Posterior vena cava (tissue), 2 donors: ENCODE measurements at regions not wholly inside any gene's neighbourhood (a gene's known extent, or its start where the extent isn't known, plus 50 kb on each side); places are given as distances from the start of the nearest gene placed in this dataset.
"Not testable (repeated sequence)": the region's sequence is repeated elsewhere in the genome, so short reads cannot be mapped to it uniquely, and the experiment has no call there.

ENCODE experiments used
- DNase-seq: peaks from one replicate; pipeline ENCODE4 v3.0.0-alpha.2; 2020; ENCODE audit warnings: low spot score
- intact Hi-C, 2 donors: fragments of 100-400 bp; cut with DNase I; formaldehyde crosslinking; loops; one replicate each; pipeline versions ENCODE4 v1.14.1 to v1.14.2; 2022 to 2023
- donor health status: DM: yes; HTN: yes; CAD: no.
- donor health status: DM: yes; HTN: yes; CAD: no.

DNA sequence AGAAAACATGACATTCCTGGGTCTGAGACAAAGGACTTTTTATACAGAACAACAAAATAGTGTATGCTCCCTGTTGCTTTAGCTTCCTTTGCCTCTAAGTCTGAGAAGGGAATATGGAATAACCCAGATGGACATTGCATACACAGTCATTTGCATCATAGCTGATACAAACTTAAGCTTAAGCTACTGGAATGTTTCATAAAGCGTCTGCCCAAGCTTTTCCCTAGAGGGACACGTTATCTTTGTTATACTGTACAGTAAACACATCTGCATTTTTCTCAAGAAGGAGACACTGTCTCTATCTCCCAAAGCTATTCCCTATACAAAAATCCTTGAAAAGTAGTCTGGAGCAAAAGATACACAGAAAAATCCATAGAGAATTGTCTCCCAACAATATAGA lies 775.0 kb downstream of the DIPK2A start:
- intact Hi-C loops, result no loop called here
- DNase-seq, result no peak

DNA sequence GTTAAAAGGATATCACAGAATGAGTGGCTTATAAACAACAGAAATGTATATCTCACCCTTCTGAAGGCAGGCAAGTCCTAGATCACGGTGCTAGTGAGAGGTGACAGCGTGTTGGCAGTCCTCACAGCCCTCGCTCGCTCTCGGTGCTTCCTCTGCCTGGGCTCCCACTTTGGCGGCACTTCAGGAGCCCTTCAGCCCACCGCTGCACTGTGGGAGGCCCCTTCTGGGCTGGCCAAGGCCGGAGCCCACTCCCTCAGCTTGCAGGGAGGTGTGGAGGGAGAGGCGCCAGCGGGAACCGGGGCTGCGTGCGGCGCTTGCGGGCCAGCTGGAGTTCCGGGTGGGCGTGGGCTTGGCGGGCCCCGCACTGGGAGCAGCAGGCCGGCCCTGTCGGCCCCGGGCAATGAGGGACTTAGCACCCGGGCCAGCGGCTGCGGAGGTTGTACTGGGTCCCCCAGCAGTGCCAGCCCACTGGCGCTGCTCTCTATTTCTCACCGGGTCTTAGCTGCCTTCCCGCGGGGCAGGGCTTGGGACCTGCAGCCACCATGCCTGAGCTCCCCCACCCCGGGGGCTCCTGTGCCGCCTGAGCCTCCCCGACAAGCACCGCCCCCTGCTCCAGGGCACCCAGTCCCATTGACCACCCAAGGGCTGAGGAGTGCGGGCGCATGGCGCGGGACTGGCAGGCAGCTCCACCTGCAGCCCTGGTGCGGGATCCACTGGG lies 778.1 kb downstream of the DIPK2A start:
- intact Hi-C loops, DNase-seq: not testable (repeated sequence)

DNA sequence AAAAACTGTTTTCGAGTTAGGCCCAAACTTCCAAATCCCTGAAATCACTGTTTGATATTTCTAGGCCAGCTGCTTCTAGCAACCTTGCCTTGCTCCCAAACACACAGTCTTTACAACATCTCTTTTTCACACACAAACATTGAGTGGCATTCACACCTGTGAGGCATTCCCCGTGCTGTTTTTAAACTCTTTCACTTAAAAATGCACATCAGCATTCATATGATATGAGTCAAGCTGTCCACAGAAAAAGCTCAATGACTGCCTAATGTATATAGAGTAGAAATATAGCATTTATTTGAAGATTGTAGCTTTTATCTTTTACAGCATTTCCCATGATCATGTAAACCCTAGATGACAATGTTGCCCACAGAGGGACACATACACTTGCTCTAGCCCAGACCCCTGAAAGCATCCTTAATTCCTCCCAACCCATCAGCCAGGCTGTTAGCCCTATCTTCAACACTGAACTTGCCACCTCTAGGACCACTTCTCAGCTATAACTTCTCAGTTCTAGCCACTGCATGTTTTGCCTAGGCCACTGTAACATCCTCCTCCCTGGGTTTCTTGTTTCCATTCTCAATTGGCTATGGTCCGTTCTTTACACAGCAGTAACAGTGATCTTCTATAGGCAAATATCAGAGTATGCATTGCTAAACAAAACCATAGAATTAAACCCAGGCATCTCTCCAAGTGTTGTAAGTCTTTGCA lies 782.6 kb downstream of the DIPK2A start:
- intact Hi-C loops, result no loop called here
- DNase-seq, result no peak

DNA sequence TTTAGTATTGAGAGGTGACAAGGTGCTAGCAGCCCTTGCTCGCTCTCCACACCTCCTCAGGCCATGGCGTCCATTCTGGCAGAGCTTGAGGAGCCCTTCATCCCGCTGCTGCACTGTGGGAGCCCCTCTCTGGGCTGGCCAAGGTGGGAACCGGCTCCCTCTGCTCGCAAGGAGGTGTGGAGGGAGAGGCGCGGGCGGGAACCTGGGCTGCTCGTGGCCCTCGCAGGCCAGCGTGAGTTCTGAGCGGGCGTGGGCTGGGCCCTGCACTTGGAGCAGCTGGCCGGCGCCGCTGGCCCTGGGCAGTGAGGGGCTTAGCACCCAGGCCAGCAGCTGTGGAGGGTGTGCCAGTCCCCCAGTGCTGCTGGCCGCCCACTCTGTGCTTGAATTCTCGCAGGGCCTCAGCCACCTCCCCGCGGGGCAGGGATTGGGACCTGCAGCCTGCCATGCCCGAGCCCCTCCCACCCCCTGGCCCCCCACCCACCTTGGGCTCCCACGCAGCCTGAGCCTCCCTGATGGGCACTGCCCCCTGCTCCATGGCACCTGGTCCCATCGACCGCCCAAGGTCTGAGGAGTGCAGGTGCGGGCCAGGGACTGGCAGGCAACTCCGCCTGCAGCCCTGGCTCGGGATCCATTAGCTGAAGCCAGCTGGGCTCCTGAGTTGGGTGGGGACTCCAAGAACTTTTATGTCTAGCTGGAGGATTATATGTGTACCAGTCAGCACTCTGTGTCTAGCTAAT lies 785.2 kb downstream of the DIPK2A start:
- intact Hi-C loops, result no loop called here
- DNase-seq, result no peak

DNA sequence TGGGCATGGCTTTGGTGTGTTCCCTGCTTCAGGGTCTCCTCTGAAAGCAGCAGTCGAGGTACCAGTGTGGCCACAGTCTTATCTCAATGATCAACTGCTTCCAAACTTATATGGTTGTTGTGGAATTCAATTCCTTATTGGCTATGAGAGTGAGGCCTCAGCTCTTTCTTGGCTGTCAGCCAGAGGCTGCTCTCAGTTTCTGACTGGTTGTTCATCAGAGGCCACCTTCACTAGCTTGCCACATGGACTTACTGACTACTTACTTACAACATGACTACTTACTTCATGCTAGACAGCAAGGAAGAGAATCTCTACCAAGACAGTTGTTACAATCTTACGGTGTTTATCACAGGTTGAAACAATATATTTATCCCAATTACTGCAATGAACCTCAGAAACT lies 789.2 kb downstream of the DIPK2A start:
- no peak for DNase-seq
- intact Hi-C loops, result no loop called here

DNA sequence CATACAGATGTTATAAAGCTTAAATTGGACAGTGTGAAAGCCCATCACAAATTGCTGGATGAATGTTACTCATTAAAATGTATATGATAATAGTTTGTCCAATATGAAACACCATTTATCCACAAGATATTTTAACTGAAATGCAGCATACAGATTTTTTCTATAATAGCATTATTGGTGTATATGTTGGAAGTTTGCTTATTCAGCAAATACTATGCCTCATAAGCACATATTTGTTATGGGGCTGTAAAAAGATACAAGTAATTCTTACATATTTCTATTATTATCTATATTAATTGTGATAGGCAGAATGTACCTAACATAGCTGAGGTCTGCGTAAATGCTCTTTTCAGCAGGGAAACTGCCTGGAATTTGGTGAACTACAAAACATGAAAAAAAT lies 790.5 kb downstream of the DIPK2A start:
- no peak for DNase-seq
- intact Hi-C loops, result no loop called here

DNA sequence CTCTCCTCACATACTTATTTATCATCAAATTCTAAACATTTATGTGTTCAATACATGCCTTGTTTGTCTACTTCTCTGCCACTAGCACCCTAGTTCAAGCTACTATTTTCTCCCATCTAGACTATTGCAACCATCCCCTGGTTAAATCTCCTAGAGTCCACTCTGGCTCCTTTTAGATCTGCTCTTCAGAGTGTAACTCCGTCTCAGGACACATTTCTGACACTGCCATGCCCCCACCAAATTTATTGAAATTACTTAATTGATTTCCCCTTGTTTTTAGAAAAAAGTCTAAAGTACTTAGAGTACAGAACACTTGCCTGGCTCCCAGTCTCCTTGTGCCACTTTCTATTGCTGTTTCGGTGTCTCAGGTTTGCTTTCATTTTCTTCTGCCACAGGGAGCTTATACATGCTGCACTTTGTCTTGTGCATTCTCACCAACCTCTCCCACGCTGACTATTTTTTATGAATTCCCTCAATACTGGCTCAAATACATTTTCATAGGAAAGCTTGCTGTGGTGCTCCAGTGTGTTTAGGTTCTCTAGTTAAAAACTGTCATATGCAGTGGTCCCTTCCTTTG lies 792.3 kb downstream of the DIPK2A start:
- intact Hi-C loops, result no loop called here
- no peak for DNase-seq

DNA sequence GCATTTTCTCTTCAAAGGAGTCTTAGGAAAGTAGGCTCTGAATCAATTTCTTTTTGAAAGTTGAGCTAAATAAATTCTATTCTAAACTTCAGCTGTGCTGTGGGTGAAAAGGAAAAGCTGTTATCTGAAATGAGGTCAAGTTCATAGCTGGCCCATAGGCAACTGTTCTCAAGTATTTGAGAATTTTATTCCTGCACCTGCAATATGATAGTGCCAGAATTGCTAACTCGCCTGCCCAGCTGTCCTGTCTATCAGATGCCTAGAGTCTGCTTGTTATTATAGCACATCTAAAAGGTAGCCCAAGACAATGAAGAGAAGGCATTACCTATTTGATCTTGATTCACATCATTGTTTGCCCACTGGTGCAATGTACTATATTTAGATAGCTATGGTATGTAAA lies 798.7 kb downstream of the DIPK2A start:
- intact Hi-C loops, result no loop called here

DNA sequence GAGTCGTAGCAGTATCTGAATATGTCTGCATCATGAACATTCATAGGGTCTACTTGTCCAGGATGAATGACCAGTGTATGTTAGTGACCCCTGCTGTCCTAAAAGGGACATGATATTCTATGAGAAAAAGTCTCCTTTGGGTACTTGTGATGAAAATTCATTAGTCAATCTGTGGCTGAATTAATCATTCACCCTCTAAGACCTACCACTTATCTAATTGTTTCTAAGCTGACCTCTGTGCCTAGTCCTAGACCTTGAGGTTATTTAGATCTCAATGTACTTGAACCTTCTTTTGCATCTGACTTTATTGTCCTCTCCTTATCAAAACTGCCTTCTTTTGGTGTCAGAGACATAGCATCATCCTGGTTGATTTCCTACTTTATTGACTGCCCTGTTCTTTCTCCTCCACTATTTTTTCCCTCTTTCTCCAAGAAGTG lies 799.3 kb downstream of the DIPK2A start:
- DNase-seq, result no peak
- intact Hi-C loops, result no loop called here

More for the DNA sequence above, 798.7 kb downstream of the DIPK2A start:
- DNase-seq, result no peak

DNA sequence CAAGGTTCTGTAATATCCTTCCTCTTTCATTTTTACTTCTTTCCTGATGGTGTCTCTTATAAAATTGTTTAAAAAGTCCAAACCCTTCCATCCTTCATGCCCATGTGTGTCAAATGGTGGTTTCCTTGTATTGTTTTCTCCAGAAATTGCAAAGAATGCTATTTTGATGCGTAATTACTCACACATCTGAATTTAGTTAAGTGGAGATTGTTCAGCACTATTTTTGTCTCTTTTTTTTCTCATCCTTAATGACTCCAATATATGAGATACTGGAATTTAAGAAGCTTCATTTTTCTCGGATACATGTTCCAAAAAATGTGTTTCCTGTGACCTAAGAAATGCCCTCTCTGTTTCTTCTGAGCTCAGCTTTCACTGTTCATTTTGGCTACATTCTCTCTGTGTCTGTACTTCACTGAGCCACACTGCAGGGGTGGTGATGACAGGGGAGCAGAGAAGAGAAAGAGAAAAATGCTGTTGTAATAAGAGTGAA lies 799.8 kb downstream of the DIPK2A start:
- intact Hi-C loops, result no loop called here

DNA sequence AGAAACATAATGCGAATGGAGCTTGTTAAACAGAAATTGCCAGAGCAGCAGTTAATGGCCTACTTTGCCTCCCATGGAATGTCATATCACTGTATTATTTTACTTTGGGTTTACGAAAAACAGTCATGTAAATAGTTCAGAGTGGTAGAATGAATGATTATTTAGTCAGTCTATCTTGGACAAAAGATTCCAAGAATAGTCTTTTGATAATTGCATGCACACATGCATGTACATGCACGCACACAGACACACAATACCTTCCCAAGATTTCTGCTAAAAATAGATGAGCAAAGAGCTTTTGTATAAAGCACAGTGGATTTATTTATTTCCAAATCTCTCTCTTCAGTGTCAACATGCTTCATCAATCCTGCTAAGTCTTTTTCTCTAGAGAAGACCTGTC lies 800.7 kb downstream of the DIPK2A start:
- intact Hi-C loops, result no loop called here
- DNase-seq, result no peak

More for the DNA sequence above, 799.8 kb downstream of the DIPK2A start:
- DNase-seq, result no peak

DNA sequence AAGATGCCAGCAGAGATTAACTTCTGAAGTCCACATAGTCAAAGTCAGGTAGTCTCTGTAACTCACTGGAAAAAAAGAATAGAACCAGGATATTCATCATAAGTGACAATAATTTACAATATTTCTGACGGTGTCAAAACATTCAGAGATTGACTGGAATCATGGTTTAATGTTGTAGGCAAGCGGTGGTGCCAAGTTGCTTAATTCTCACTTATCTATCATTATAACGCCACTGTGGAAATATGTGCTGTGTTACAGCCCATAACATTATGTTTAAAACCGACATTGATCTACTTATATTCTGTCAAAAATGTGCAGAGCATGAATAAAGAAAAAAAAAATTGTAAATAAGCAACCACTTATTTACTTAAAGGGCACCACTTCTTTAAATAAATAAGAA lies 801.7 kb downstream of the DIPK2A start:
- no peak for DNase-seq
- intact Hi-C loops, result no loop called here

DNA sequence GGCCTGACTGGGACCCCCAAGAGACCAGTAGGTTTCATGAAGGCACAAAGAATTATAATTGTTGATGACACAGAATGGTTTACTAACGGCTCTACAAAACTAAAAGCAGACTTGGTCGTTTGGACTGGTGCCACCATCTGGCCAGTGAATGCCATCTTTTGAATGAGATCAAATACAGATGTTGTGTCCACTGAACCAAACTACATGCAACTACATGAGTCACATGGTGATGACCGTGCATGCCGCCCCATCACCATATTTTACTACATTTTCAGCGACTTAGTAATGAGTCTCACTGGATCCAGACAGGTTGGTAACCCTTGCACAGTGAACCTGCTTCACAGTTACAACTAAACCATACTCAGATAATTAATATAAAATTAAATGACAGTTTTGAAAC lies 803.3 kb downstream of the DIPK2A start:
- DNase-seq, result no peak
- intact Hi-C loops, result no loop called here

DNA sequence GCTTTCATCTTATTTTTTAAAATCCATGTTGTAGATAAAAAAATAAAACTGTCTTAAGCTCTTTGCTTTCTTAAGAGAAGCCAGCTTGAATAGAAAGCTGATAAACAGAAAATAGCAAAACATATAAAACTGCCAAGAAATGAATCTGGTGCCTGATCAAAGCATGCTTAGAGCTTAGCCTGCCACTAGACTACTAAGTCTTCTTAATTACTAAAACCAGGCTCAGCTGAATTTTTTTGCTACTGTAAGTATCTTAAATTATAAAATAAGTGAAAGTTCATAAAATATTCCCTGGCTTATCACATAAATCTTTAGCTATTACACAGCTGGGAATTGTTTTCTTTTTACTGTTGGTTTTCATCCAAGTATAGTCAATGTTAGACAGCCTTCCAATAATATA lies 803.9 kb downstream of the DIPK2A start:
- no peak for DNase-seq
- intact Hi-C loops, result no loop called here

DNA sequence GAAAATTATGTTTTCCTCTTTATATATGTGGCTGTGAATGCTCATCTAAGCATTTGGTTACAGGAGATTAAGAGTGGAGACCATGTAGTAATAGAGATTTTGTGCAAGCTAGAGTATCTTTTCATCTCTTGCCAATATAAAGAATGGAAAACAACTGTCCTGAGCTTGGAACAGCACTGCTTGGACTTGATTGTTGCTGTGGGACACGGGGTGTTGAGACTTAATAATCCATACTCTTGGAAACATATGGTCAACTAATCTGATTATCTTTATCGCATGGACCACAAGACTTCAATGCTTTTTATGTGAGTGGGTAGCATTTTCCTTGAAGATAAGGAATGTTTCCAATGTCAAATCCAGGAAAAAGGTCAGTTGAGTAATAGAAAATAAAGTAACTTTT lies 806.3 kb downstream of the DIPK2A start:
- intact Hi-C loops, result no loop called here
- no peak for DNase-seq

DNA sequence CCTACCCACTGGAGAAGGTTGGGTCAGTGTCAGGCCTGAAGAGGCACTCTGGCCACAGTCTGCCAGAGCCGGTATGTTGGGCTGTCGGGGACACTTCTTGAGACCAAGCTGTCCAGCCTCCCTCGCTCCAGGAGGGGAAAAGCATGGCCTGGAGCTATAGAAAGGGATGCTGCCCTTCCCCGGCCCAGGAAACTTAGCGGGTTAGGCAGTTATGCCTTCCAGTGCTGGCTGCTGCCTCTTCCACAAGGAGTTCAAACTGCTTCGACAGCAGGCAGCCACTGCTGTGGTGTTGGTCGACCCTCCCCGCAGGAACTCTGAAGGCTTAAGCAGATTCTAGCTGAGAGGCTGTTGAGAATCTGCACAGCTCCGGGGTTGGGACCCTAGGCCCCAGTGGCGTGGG lies 819.4 kb downstream of the DIPK2A start:
- DNase-seq, result no peak
- intact Hi-C loops, result no loop called here

DNA sequence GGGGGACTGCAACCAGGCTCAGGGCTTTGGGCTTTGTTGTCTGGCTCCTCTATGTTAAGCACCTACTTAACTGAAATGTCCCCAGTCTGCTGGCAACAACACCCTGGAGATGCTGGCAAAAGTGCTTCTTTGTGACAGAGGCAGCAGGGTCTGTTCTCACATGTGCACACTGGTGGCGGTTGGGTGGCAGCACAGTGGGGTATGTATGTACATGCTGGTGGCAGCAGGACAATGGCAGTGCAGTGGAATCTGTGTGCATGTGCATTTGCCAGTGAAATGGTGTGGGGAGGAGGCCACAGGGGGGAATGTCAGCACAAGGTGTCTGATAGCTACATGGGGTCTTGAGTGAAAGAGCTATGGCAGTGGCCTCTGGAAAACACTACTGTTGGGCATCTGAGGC lies 830.3 kb downstream of the DIPK2A start:
- peak; percentile 42 for DNase-seq
- intact Hi-C loops, result no loop called here

DNA sequence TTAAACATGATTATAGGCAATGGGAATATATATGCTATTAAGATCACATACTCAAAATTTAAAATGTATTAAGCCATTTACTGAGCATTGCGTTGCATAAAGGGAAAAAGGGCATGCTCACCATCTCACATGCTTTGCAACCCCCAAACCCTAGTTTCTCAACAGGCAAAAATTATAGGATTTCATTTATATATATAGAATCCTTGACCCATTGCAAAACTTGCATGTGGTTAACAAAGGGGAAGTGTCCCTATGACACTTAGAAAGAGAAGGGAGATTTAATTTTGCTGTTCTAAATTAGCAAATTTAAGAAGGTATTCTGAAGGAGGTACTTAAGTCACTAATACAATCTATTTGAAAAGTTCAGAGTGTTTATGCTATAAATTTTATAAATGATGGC lies 837.8 kb downstream of the DIPK2A start:
- no peak for DNase-seq
- intact Hi-C loops, result no loop called here

DNA sequence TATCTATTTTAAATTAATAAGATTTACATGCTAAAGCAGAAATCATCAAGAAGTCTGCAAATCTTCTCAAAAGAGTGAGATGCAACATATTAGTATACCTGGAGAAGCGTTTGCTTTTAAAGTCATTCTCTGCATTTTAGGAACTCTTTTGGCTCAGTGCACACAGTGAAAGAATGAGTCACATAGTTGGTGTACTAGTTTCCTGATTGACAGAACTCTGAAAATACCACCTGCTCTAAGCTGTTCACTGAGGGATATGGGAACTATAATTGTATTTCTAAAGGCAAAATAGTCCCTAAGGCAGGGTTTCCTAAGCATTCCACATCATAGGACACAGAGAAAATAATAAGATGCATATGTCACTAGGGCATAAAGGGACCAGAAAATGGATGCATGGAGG lies 838.5 kb downstream of the DIPK2A start:
- intact Hi-C loops, result no loop called here
- DNase-seq, result no peak

DNA sequence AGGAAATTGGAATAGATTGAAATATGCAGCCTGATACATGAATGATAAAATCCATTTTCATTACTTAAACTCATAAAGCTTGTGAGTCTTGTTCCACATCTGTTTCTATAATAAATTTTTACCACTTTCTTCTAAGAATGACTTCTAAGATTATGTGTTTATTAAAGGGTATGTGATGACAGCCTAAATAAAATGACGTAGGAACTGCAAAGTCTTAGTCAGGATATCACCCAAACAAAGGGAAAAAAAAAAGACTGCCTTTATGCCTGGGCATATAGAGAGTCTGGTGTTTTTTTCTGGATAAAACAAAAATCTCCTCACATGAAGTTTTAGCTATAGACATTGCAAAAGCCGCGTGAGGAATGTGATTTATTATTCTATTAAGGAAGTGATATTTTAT lies 844.0 kb downstream of the DIPK2A start:
- intact Hi-C loops, result no loop called here
- DNase-seq, result no peak
